ENCODE measurements at regions not wholly inside any gene's neighbourhood (a gene's known extent, or its start where the extent isn't known, plus 50 kb on each side); places are given as distances from the start of the nearest gene placed in this dataset.

GRCh38 chr14:46490238-46490685, 161.3 kb downstream of the RPL10L start:
- Histone ChIP-seq H3K4me3 (ENCODE audit: low read depth, low read length, poor library complexity, severe bottlenecking) (no peak overlapping the region), H3K27ac (ENCODE audit: low read depth, low read length, poor library complexity, severe bottlenecking) (no peak overlapping the region), H3K9me3 (ENCODE audit: low read length) (no peaks in the 10 kb centered on the region), H4K20me1 (ENCODE audit: insufficient read depth, low read length) (no peaks in the 10 kb centered on the region), H3K9me2 (ENCODE audit: low read depth, low read length) (no peaks in the 10 kb centered on the region), H3K36me3 (ENCODE audit: insufficient read depth, low read length) (no peaks in the 10 kb centered on the region), H3K4me2 (ENCODE audit: low read length) (peak overlapping the region; percentile 32; the same call in 1 of the 2 replicates), H3K27me3 (ENCODE audit: insufficient read depth, low read length) (no peaks in the 10 kb centered on the region), H2AFZ (ENCODE audit: low read length) (no peak overlapping the region), H3K9ac (ENCODE audit: low read length) (no peak overlapping the region), H3F3A (ENCODE audit: insufficient read depth, low read length) (no peaks in the 10 kb centered on the region), H3K79me2 (ENCODE audit: insufficient read depth, low read length) (no peaks in the 10 kb centered on the region), H3K4me1 (ENCODE audit: insufficient read depth, low read length, severe bottlenecking) (no peaks in the 10 kb centered on the region)
- TF ChIP-seq, protein P1, sequence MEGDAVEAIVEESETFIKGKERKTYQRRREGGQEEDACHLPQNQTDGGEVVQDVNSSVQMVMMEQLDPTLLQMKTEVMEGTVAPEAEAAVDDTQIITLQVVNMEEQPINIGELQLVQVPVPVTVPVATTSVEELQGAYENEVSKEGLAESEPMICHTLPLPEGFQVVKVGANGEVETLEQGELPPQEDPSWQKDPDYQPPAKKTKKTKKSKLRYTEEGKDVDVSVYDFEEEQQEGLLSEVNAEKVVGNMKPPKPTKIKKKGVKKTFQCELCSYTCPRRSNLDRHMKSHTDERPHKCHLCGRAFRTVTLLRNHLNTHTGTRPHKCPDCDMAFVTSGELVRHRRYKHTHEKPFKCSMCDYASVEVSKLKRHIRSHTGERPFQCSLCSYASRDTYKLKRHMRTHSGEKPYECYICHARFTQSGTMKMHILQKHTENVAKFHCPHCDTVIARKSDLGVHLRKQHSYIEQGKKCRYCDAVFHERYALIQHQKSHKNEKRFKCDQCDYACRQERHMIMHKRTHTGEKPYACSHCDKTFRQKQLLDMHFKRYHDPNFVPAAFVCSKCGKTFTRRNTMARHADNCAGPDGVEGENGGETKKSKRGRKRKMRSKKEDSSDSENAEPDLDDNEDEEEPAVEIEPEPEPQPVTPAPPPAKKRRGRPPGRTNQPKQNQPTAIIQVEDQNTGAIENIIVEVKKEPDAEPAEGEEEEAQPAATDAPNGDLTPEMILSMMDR (IDR thresholded peaks at IDR 0.05; ENCODE audit: low read length), result peak; percentile 68
- no peak for TF ChIP-seq EZH2 (IDR thresholded peaks at IDR 0.05; ENCODE audit: borderline replicate concordance, low read length)

DNA sequence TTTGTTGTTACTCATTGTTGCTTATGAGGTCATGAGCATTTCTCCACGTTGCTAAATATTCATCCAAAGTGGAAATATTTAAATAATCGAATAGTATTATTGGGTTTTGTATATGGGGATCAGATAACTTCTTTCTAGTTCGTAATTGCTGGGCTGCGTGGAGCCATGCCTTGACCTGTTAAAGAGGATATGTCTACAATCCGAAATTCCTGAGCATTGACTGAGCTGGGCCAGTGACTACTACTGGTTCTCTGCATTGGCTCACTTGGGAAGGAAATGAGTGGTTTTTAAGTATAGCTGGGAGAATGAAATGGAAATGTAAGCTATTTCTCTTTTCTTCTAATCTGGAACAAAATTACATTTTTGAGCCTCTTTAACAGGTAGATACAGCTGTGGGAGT, 163.2 kb downstream of the RPL10L start:
- H4K20me1 ChIP-seq (ENCODE audit: insufficient read depth, low read length), result no peaks in the 10 kb centered on the region
- H3K9me2 ChIP-seq (ENCODE audit: low read depth, low read length), result no peaks in the 10 kb centered on the region
- H3K79me2 ChIP-seq (ENCODE audit: insufficient read depth, low read length), result no peaks in the 10 kb centered on the region
- H3K27me3 ChIP-seq (ENCODE audit: insufficient read depth, low read length), result no peaks in the 10 kb centered on the region
- TF ChIP-seq, protein P1 (IDR thresholded peaks at IDR 0.05; ENCODE audit: low read length), result no peak
- TF ChIP-seq EZH2 (IDR thresholded peaks at IDR 0.05; ENCODE audit: borderline replicate concordance, low read length), result no peak
- H3K4me1 ChIP-seq (ENCODE audit: insufficient read depth, low read length, severe bottlenecking), result no peaks in the 10 kb centered on the region
- no peak overlapping the region for H3K9ac ChIP-seq (ENCODE audit: low read length)
- H3F3A ChIP-seq (ENCODE audit: insufficient read depth, low read length), result no peaks in the 10 kb centered on the region
- no peak overlapping the region for H3K4me2 ChIP-seq (ENCODE audit: low read length)
- H3K36me3 ChIP-seq (ENCODE audit: insufficient read depth, low read length), result no peaks in the 10 kb centered on the region
- H3K27ac ChIP-seq (ENCODE audit: low read depth, low read length, poor library complexity, severe bottlenecking), result no peak overlapping the region
- H3K4me3 ChIP-seq (ENCODE audit: low read depth, low read length, poor library complexity, severe bottlenecking), result no peak overlapping the region
- H3K9me3 ChIP-seq (ENCODE audit: low read length), result no peaks in the 10 kb centered on the region
- H2AFZ ChIP-seq (ENCODE audit: low read length), result no peak overlapping the region

DNA sequence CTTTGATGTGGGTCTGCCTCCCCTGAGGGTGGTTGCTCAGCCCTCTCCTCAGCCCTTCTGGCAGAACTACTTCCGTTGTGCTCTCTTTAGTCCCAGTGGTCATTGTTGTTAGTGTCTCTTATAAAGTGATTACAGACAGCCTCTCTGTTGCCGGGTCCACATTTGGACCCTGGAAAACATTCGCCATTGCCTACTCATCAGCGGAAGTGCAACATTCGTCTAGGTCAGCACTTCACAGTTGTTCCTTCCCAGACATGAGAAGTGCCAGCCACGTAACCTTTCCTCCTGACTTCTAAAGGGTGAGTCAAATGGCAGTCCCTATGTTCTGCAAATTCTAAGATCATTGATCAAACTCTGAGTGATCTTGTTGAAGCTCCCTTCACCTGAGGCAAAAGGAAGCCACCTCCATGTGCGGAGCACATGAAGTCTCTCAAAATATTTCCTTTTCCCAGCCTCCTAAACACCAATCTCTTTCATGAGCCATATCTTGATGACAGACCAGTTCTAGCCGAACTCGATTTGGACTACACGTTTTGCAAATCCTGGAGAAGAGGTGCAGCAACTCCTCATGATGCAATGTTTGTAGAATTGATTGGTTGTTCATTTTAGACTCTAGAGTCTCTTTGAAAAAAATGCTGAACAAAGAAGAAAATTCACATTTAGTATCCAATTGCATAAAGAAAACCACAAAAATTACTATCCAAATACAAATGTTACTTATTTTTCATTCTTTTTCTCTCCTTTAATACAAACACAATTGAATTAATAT, 163.8 kb downstream of the RPL10L start:
- Histone ChIP-seq H4K20me1 (ENCODE audit: insufficient read depth, low read length) (no peaks in the 10 kb centered on the region), H3K27me3 (ENCODE audit: insufficient read depth, low read length) (no peaks in the 10 kb centered on the region), H3K9me2 (ENCODE audit: low read depth, low read length) (no peaks in the 10 kb centered on the region)

More for the DNA sequence above, 163.8 kb downstream of the RPL10L start:
- no peaks in the 10 kb centered on the region for H3K9me3 ChIP-seq (ENCODE audit: low read length)
- no peak overlapping the region for H3K9ac ChIP-seq (ENCODE audit: low read length)
- H3K27ac ChIP-seq (ENCODE audit: low read depth, low read length, poor library complexity, severe bottlenecking), result no peak overlapping the region
- no peaks in the 10 kb centered on the region for H3F3A ChIP-seq (ENCODE audit: insufficient read depth, low read length)
- no peak overlapping the region for H2AFZ ChIP-seq (ENCODE audit: low read length)
- no peaks in the 10 kb centered on the region for H3K4me1 ChIP-seq (ENCODE audit: insufficient read depth, low read length, severe bottlenecking)
- no peaks in the 10 kb centered on the region for H3K79me2 ChIP-seq (ENCODE audit: insufficient read depth, low read length)
- no peaks in the 10 kb centered on the region for H3K36me3 ChIP-seq (ENCODE audit: insufficient read depth, low read length)
- no peak overlapping the region for H3K4me3 ChIP-seq (ENCODE audit: low read depth, low read length, poor library complexity, severe bottlenecking)
- no peak overlapping the region for H3K4me2 ChIP-seq (ENCODE audit: low read length)
- TF ChIP-seq, protein P1 (IDR thresholded peaks at IDR 0.05; ENCODE audit: low read length), result no peak
- TF ChIP-seq EZH2 (IDR thresholded peaks at IDR 0.05; ENCODE audit: borderline replicate concordance, low read length), result no peak

Data from OCI-LY1 (cell line).